ENCODE measurements at regions not wholly inside any gene's neighbourhood (a gene's known extent, or its start where the extent isn't known, plus 50 kb on each side); places are given as distances from the start of the nearest gene placed in this dataset.

- Histone ChIP-seq H3K9me3 (ENCODE audit: control insufficient read depth, insufficient read depth, low read depth, low read length) (no peaks in the 10 kb centered on the region), H3K4me3 (ENCODE audit: low read depth, low read length) (no peak overlapping the region), H3K36me3 (ENCODE audit: control insufficient read depth in 2 of 2, insufficient read depth in 1 of 2, low read length in 2 of 2) (no peaks in the 10 kb centered on the region), H3K27ac (ENCODE audit: extremely low read depth, low read depth, low read length) (no peak overlapping the region), H3K4me1 (ENCODE audit: control insufficient read depth, insufficient read depth, low read length) (no peaks in the 10 kb centered on the region)
- ChIA-PET CTCF (interaction anchor here (1.0 kb wide), 1 partner anchor 11 kb away, joined by 6 read pairs; no protein-coding TSS in a partner anchor), POLR2A (no interaction called here)
- no peak for TF ChIP-seq TSHZ1 (tag by site-specific recombination; IDR thresholded peaks at IDR 0.05; ENCODE audit: borderline replicate concordance)
- TF ChIP-seq FEZF1 (tag by site-specific recombination; IDR thresholded peaks at IDR 0.05), result no peak
- TF ChIP-seq ZNF660 (tag by site-specific recombination; IDR thresholded peaks at IDR 0.05), result no peak
- TF ChIP-seq ZNF514 (tag by site-specific recombination; IDR thresholded peaks at IDR 0.05), result no peak
Measured at GRCh38 chr11:106218106-106218505, 140.6 kb downstream of the AASDHPPT start.

- Histone ChIP-seq H3K27ac (ENCODE audit: extremely low read depth, low read depth, low read length) (no peak overlapping the region), H3K4me3 (ENCODE audit: low read depth, low read length) (no peak overlapping the region), H3K36me3 (ENCODE audit: control insufficient read depth in 2 of 2, insufficient read depth in 1 of 2, low read length in 2 of 2) (no peaks in the 10 kb centered on the region), H3K9me3 (ENCODE audit: control insufficient read depth, insufficient read depth, low read depth, low read length) (no peaks in the 10 kb centered on the region), H3K4me1 (ENCODE audit: control insufficient read depth, insufficient read depth, low read length) (no peaks in the 10 kb centered on the region)
- CTCF ChIA-PET, result no interaction called here
- POLR2A ChIA-PET, result no interaction called here
- TF ChIP-seq ZBTB48 (tag by site-specific recombination; IDR thresholded peaks at IDR 0.05) (no peak), SETDB1 (IDR thresholded peaks at IDR 0.05; ENCODE audit: insufficient read length, low read length) (peak; percentile 94), TRIM28 (IDR thresholded peaks at IDR 0.05; ENCODE audit: borderline replicate concordance, low read length) (peak; percentile 66; the same call in 1 of the 2 replicates), ZNF324 (tag by site-specific recombination; IDR thresholded peaks at IDR 0.05) (no peak)
Measured at GRCh38 chr11:106222626-106223025, 145.2 kb downstream of the AASDHPPT start.

GRCh38 chr11:106224172-106224571, 146.7 kb downstream of the AASDHPPT start:
- POLR2A ChIA-PET, result no interaction called here
- CTCF ChIA-PET, result interaction anchor here (0.7 kb wide), 1 partner anchor 81 kb away, joined by 3 read pairs; no protein-coding TSS in a partner anchor

More at GRCh38 chr11:106224172-106224571, 146.7 kb downstream of the AASDHPPT start:
- Histone ChIP-seq H3K4me1 (ENCODE audit: control insufficient read depth, insufficient read depth, low read length) (no peaks in the 10 kb centered on the region), H3K4me3 (ENCODE audit: low read depth, low read length) (no peak overlapping the region), H3K27ac (ENCODE audit: extremely low read depth, low read depth, low read length) (no peak overlapping the region), H3K36me3 (ENCODE audit: control insufficient read depth in 2 of 2, insufficient read depth in 1 of 2, low read length in 2 of 2) (no peaks in the 10 kb centered on the region), H3K9me3 (ENCODE audit: control insufficient read depth, insufficient read depth, low read depth, low read length) (no peaks in the 10 kb centered on the region)
- TF ChIP-seq ZBTB8A (tag by site-specific recombination; IDR thresholded peaks at IDR 0.05), result no peak
- TF ChIP-seq PRDM2 (tag by site-specific recombination; IDR thresholded peaks at IDR 0.05; ENCODE audit: borderline replicate concordance), result no peak
- no peak for TF ChIP-seq ZNF639 (tag by site-specific recombination; IDR thresholded peaks at IDR 0.05)

All from HEK293 (cell line).